ENCODE measurements at regions not wholly inside any gene's neighbourhood (a gene's known extent, or its start where the extent isn't known, plus 50 kb on each side); places are given as distances from the start of the nearest gene placed in this dataset.
A peak's percentile ranks its signal among the peaks of the same experiment; 100 is the strongest.

DNA sequence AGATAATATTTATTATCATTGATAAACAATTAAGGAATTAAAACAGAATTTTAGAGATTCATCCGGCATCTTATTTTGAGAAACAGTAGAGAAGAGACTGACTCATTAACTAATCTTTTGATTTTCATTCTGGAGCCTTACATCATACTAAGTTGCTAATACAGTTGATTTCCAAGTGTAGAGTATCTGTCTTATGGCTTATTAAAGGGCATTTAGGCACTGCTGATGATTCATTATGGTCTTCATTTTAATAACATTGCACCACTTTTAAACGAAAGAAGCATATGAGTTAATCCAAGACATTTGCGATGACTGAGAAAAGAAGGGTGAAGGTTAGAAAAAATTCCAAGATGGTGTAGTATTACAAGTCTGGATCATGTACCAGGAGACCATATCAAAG is 186.0 kb upstream of the CACNA2D1 start:
- Histone ChIP-seq H3K9me3 (ENCODE audit: low read length) (no peaks in the 10 kb centered on the region), H3K4me1 (ENCODE audit: insufficient read depth, low read length) (no peaks in the 10 kb centered on the region), H3K4me2 (ENCODE audit: low read length) (no peak overlapping the region), H3F3A (ENCODE audit: low read length, unreplicated experiment) (no peaks in the 10 kb centered on the region), H3K4me3 (ENCODE audit: low read length) (no peak overlapping the region), H3K27me3 (ENCODE audit: low read length) (no peaks in the 10 kb centered on the region), H3K27ac (ENCODE audit: low read length) (no peak overlapping the region), H3K79me2 (ENCODE audit: low read length) (no peaks in the 10 kb centered on the region), H3K36me3 (ENCODE audit: low read depth, low read length) (no peaks in the 10 kb centered on the region), H4K20me1 (ENCODE audit: low read length) (no peaks in the 10 kb centered on the region), H2AFZ (ENCODE audit: low read length) (no peak overlapping the region), H3K9me2 (replicated peaks; ENCODE audit: low read length) (no peaks in the 10 kb centered on the region), H3K9ac (ENCODE audit: low read length) (no peak overlapping the region)
- intact Hi-C loops (cut with micrococcal nuclease) = no loop called here
- ATAC-seq = no peak
- POLR2A ChIA-PET (ENCODE audit: unreplicated experiment) = no interaction called here
- TF ChIP-seq EZH2phosphoT487 (IDR thresholded peaks at IDR 0.05; ENCODE audit: borderline replicate concordance, low read length) (no peak), EZH2 (IDR thresholded peaks at IDR 0.05; ENCODE audit: low read length, unreplicated experiment) (no peak)
- TF ChIP-seq, protein P1, sequence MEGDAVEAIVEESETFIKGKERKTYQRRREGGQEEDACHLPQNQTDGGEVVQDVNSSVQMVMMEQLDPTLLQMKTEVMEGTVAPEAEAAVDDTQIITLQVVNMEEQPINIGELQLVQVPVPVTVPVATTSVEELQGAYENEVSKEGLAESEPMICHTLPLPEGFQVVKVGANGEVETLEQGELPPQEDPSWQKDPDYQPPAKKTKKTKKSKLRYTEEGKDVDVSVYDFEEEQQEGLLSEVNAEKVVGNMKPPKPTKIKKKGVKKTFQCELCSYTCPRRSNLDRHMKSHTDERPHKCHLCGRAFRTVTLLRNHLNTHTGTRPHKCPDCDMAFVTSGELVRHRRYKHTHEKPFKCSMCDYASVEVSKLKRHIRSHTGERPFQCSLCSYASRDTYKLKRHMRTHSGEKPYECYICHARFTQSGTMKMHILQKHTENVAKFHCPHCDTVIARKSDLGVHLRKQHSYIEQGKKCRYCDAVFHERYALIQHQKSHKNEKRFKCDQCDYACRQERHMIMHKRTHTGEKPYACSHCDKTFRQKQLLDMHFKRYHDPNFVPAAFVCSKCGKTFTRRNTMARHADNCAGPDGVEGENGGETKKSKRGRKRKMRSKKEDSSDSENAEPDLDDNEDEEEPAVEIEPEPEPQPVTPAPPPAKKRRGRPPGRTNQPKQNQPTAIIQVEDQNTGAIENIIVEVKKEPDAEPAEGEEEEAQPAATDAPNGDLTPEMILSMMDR (conservative IDR thresholded peaks at IDR 0.05; ENCODE audit: low read depth, low read length) = no peak
- DNase-seq = no peak
- CTCF ChIA-PET = no interaction called here
- BruUV-seq (replicated peaks) = no TSS peak

DNA sequence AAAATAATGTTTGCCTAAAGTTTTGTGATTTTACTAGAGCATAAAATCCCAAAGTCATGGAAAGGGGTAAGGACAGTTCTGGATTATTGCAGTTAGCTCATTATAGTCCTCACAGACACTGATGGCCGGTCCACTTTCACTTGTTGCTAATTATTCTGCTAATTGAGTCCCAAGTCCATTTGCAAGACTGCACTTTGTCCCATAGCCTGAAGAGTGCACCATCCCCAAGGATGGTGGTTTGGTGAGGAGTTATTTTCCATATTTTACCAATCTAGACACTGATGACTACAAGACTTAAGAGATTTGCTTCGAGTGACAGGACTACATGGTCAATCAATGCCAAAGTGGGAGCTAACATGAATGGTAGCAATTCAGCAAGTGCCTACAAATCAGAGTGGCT is 181.8 kb upstream of the CACNA2D1 start:
- BruUV-seq (replicated peaks) = no TSS peak
- no peaks in the 10 kb centered on the region for H3K4me1 ChIP-seq (ENCODE audit: insufficient read depth, low read length)
- H3K9me2 ChIP-seq (replicated peaks; ENCODE audit: low read length) = no peaks in the 10 kb centered on the region
- no peaks in the 10 kb centered on the region for H4K20me1 ChIP-seq (ENCODE audit: low read length)
- no peak overlapping the region for H2AFZ ChIP-seq (ENCODE audit: low read length)
- ChIA-PET POLR2A (ENCODE audit: unreplicated experiment) (no interaction called here), CTCF (interaction anchor here (0.5 kb wide), 1 partner anchor 85 kb away, joined by 4 read pairs; no protein-coding TSS in a partner anchor)
- H3K4me2 ChIP-seq (ENCODE audit: low read length) = no peak overlapping the region
- intact Hi-C loops (cut with micrococcal nuclease) = loop anchor here (1.0 to 2.0 kb wide), 2 partner anchors 75 to 101 kb away; no protein-coding TSS in a partner anchor
- no peaks in the 10 kb centered on the region for H3K9me3 ChIP-seq (ENCODE audit: low read length)
- H3K27me3 ChIP-seq (ENCODE audit: low read length) = peaks cover 4% of the 10 kb centered on the region; the same call in 1 of the 2 replicates
- no peak overlapping the region for H3K9ac ChIP-seq (ENCODE audit: low read length)
- ATAC-seq (peak; percentile 64), DNase-seq (peak; percentile 8)
- no peak overlapping the region for H3K27ac ChIP-seq (ENCODE audit: low read length)
- H3K4me3 ChIP-seq (ENCODE audit: low read length) = no peak overlapping the region
- H3K79me2 ChIP-seq (ENCODE audit: low read length) = no peaks in the 10 kb centered on the region
- no peaks in the 10 kb centered on the region for H3F3A ChIP-seq (ENCODE audit: low read length, unreplicated experiment)
- TF ChIP-seq EZH2 (IDR thresholded peaks at IDR 0.05; ENCODE audit: low read length, unreplicated experiment) (no peak), EZH2phosphoT487 (IDR thresholded peaks at IDR 0.05; ENCODE audit: borderline replicate concordance, low read length) (no peak)
- TF ChIP-seq, protein P1 (conservative IDR thresholded peaks at IDR 0.05; ENCODE audit: low read depth, low read length) = peak; percentile 48
- H3K36me3 ChIP-seq (ENCODE audit: low read depth, low read length) = no peaks in the 10 kb centered on the region

GRCh38 chr7:82624965-82625364 is 181.4 kb upstream of the CACNA2D1 start:
- no peak overlapping the region for H3K4me3 ChIP-seq (ENCODE audit: low read length)
- H3K36me3 ChIP-seq (ENCODE audit: low read depth, low read length) = no peaks in the 10 kb centered on the region
- no peak overlapping the region for H3K4me2 ChIP-seq (ENCODE audit: low read length)
- no peaks in the 10 kb centered on the region for H3K79me2 ChIP-seq (ENCODE audit: low read length)
- no peaks in the 10 kb centered on the region for H4K20me1 ChIP-seq (ENCODE audit: low read length)
- BruUV-seq (replicated peaks) = no TSS peak
- ATAC-seq (no peak), DNase-seq (no peak)
- ChIA-PET CTCF (interaction anchor here (0.5 to 0.6 kb wide), 2 partner anchors 85 to 954 kb away, joined by 4 to 5 read pairs; no protein-coding TSS in a partner anchor), POLR2A (ENCODE audit: unreplicated experiment) (no interaction called here)
- H3K9ac ChIP-seq (ENCODE audit: low read length) = no peak overlapping the region
- H3K9me3 ChIP-seq (ENCODE audit: low read length) = no peaks in the 10 kb centered on the region
- H3K9me2 ChIP-seq (replicated peaks; ENCODE audit: low read length) = no peaks in the 10 kb centered on the region
- intact Hi-C loops (cut with micrococcal nuclease) = loop anchor here (1.0 to 2.0 kb wide), 2 partner anchors 76 to 101 kb away; no protein-coding TSS in a partner anchor
- peaks cover 4% of the 10 kb centered on the region; the same call in 1 of the 2 replicates for H3K27me3 ChIP-seq (ENCODE audit: low read length)
- no peaks in the 10 kb centered on the region for H3K4me1 ChIP-seq (ENCODE audit: insufficient read depth, low read length)
- H3F3A ChIP-seq (ENCODE audit: low read length, unreplicated experiment) = no peaks in the 10 kb centered on the region
- no peak for TF ChIP-seq EZH2 (IDR thresholded peaks at IDR 0.05; ENCODE audit: low read length, unreplicated experiment)
- TF ChIP-seq, protein P1 (conservative IDR thresholded peaks at IDR 0.05; ENCODE audit: low read depth, low read length) = no peak
- no peak overlapping the region for H3K27ac ChIP-seq (ENCODE audit: low read length)
- H2AFZ ChIP-seq (ENCODE audit: low read length) = no peak overlapping the region

Data from PC-3 (cell line).